Psoas muscle (tissue), 7 donors: ENCODE measurements at regions not wholly inside any gene's neighbourhood (a gene's known extent, or its start where the extent isn't known, plus 50 kb on each side); places are given as distances from the start of the nearest gene placed in this dataset.

Experiments
- ATAC-seq, 4 donors: fragments of 200-7000 bp; cut with Tn5 transposase; one replicate each; pipeline ENCODE4 v1.9.1; 2020; ENCODE audit warnings: moderate library complexity in 3 of 4, mild to moderate bottlenecking in 2 of 4
- DNase-seq, 2 donors: peaks; one replicate each; pipeline ENCODE4 v3.0.0-alpha.2; 2020
- H3K27ac ChIP-seq: fragments of 200-600 bp; one replicate; pipeline ENCODE4 v1.8.0; 2022
- H3K27me3 ChIP-seq, 3 donors: fragments of 200-600 bp in 1 of 3; one replicate each; pipeline versions ENCODE4 v1.6.1 to v1.8.0; 2013 to 2022; ENCODE audit warnings: low read length in 2 of 3, mild to moderate bottlenecking in 2 of 3, moderate library complexity in 1 of 3; ENCODE audit not compliant: insufficient read depth in 3 of 3
- H3K36me3 ChIP-seq, 2 donors: fragments of 200-600 bp in 1 of 2; one replicate each; pipeline versions ENCODE4 v1.6.1 to v1.8.0; 2013 to 2022; ENCODE audit warnings: low read depth in 1 of 2, mild to moderate bottlenecking in 1 of 2, moderate library complexity in 1 of 2; ENCODE audit not compliant: insufficient read depth in 1 of 2
- H3K4me1 ChIP-seq: fragments of 200-600 bp; one replicate; pipeline ENCODE4 v1.8.0; 2022
- H3K4me3 ChIP-seq: fragments of 200-600 bp; one replicate; pipeline ENCODE4 v1.8.0; 2022; ENCODE audit warnings: mild to moderate bottlenecking
- H3K9me3 ChIP-seq: fragments of 200-600 bp; one replicate; pipeline ENCODE4 v1.8.0; 2022
- CTCF ChIP-seq: fragments of 200-600 bp; IDR thresholded peaks from one replicate; pipeline ENCODE4 v1.8.0; 2022; ENCODE audit warnings: antibody characterized with exemption
- WGBS, 3 donors: extraction: QIAGEN DNeasy Blood & Tissue Kit; methylation state at CpG; one replicate each; pipeline versions ENCODE4 v1.1.6 to v1.1.7; 2013; 5-methylcytosine and 5-hydroxymethylcytosine counted together
- intact Hi-C, 2 donors: fragments of 100-400 bp; cut with DNase I; formaldehyde crosslinking; loops; one replicate each; pipeline versions ENCODE4 v1.11.0 to v1.14.2; 2022
- donor health status: healthy with polysubstance abuse.
- donor health status: DM: no; HTN: no; CAD: no; lungs with moderate emphysema.
- donor health status: Bipolar disorder and iron deficiency.
- donor health status: healthy.
- donor health status: DM: yes; HTN: yes; CAD: no.
- donor health status: DM: no; HTN: no; CAD: no.
- donor health status: DM: yes; HTN: yes; CAD: no.

DNA sequence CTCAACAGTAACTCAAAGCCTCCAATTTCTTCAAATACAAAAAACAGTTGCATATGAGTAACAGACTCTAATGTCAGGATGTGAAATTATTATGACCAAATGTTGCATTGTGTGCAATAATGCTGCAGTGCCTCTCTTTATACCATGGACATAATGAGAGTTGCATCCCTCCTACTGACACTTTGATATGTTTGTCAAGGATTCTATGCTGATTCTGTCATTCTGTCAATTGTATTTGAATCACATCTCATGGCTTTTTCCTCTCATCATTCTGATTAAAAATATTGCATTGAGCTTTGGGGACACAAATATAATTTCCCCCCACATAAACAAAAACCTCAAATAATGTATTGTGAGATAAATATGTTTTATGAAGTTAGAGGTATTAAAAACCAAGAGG lies 84.6 kb upstream of the SGCE start:
- TF ChIP-seq CTCF = no peak
- Histone ChIP-seq H3K27ac (no peak overlapping the region), H3K9me3 (no peaks in the 10 kb centered on the region), H3K4me1 (no peaks in the 10 kb centered on the region), H3K36me3 (no peaks in the 10 kb centered on the region), H3K4me3 (no peak overlapping the region), H3K27me3 (no peaks in the 10 kb centered on the region)
- DNase-seq (no peak), ATAC-seq (no peak)
- intact Hi-C loops = no loop called here

DNA sequence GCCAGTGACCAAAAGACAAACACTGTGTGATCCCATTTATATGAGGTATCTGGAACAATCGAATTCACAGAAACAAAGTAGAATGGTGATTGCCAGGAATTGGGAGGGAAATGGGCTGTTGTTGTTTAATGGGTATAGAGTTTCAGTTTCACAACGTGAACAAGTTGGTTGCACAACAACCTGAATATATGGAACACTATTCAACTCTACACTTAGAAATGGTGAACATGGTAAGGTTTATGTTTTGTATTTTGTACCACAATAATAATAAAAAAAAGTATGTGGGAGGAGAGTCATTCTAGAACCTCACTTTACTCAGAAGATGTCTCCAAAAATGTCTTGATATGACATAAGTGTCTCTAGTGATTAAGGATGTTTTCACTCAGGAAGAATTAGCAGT lies 85.2 kb upstream of the SGCE start:
- Histone ChIP-seq H3K36me3 (no peaks in the 10 kb centered on the region), H3K27me3 (no peaks in the 10 kb centered on the region), H3K9me3 (no peaks in the 10 kb centered on the region), H3K4me3 (no peak overlapping the region), H3K27ac (no peak overlapping the region), H3K4me1 (no peaks in the 10 kb centered on the region)
- 29 to 40% (median 39%) methylated on average over 2 of the region's 2 CpGs for WGBS, 3 donors
- intact Hi-C loops = no loop called here
- ATAC-seq (no peak), DNase-seq (no peak)
- TF ChIP-seq CTCF = no peak

DNA sequence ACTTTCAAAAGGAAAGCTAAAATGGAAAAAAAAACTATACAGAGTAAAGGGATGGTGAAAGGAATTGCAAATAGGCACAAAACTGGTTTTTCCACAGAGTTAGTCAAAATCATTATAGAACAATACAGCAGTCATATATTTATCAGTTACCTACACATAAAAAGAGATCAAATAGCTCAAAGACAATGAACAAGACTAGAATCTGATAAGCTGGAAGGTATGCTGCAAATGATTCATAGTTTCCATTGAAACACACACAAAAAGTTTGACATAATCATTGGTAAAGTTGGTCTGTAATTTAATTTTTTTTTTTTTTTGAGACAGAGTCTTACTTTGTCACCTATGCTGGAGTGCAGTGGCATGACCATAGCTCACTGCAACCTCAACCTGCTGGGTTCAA lies 92.4 kb upstream of the SGCE start:
- ATAC-seq (no peak), DNase-seq (no peak)
- Histone ChIP-seq H3K27me3 (no peaks in the 10 kb centered on the region), H3K36me3 (no peaks in the 10 kb centered on the region), H3K27ac (no peak overlapping the region), H3K4me3 (no peak overlapping the region), H3K4me1 (no peaks in the 10 kb centered on the region), H3K9me3 (no peaks in the 10 kb centered on the region)
- TF ChIP-seq CTCF = no peak
- intact Hi-C loops = no loop called here

DNA sequence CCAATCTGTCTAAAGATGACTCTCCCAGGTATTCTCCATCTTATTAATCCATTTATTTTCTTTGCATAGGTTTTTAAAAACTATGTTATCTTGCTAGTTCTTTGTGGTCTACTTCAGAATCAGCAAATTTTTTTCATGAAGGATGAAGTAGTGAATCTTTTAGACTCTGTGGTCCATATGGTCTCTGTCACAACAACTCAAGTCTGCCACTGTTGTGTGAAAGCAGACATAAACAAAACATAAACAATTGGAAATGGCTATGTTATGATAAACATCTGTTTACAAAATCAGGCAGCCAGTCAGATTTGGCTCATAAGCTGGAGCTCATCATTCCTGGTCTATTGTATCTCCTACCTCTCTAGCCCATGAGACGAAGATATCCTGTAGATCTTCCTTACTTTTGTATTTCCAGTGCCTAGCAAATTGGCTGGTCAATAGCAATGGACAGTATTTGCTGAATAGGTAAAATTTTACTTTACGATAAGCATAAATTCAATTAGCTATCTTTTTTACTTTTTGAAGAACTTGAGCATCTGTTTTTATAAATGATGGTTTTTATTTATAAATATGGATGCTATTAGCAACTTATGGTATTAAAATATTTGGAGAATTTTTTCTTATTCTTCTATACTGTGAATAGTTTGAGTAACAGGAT lies 104.6 kb upstream of the SGCE start:
- H3K27me3 ChIP-seq = no peaks in the 10 kb centered on the region

More for the DNA sequence above, 104.6 kb upstream of the SGCE start:
- Histone ChIP-seq H3K9me3 (no peaks in the 10 kb centered on the region), H3K27ac (no peak overlapping the region), H3K4me3 (no peak overlapping the region), H3K36me3 (no peaks in the 10 kb centered on the region), H3K4me1 (no peaks in the 10 kb centered on the region)
- ATAC-seq (no peak), DNase-seq (no peak)
- intact Hi-C loops = no loop called here
- no peak for TF ChIP-seq CTCF
- WGBS, 3 donors = 91 to 97% (median 96%) methylated on average over 2 of the region's 2 CpGs
